ENCODE measurements at regions not wholly inside any gene's neighbourhood (a gene's known extent, or its start where the extent isn't known, plus 50 kb on each side); places are given as distances from the start of the nearest gene placed in this dataset.

GRCh38 chr2:8174641-8175257 is 507.1 kb upstream of the ID2 start:
- no peak overlapping the region for H3K4me3 ChIP-seq (ENCODE audit: low read depth, low read length)
- H3K36me3 ChIP-seq (ENCODE audit: control insufficient read depth in 2 of 2, insufficient read depth in 1 of 2, low read length in 2 of 2), result no peaks in the 10 kb centered on the region
- TF ChIP-seq PRDM1 (tag by site-specific recombination; IDR thresholded peaks at IDR 0.05), result no peak
- no peak for TF ChIP-seq ZNF521 (tag by site-specific recombination; IDR thresholded peaks at IDR 0.05)
- no peak for TF ChIP-seq ZNF184 (tag by site-specific recombination; IDR thresholded peaks at IDR 0.05)
- no peak for TF ChIP-seq ZNF157 (tag by site-specific recombination; IDR thresholded peaks at IDR 0.05)
- TF ChIP-seq ZNF2 (tag by site-specific recombination; IDR thresholded peaks at IDR 0.05), result no peak
- TF ChIP-seq ZNF114 (tag by site-specific recombination; IDR thresholded peaks at IDR 0.05), result no peak
- no peak for TF ChIP-seq ZNF792 (tag by site-specific recombination; IDR thresholded peaks at IDR 0.05)
- TF ChIP-seq ZNF501 (tag by site-specific recombination; IDR thresholded peaks at IDR 0.05), result no peak
- no peak for TF ChIP-seq ZNF580 (tag by site-specific recombination; IDR thresholded peaks at IDR 0.05)
- no peak for TF ChIP-seq ZNF518A (tag by site-specific recombination; conservative IDR thresholded peaks at IDR 0.05; ENCODE audit: low read depth)
- no peak for TF ChIP-seq ZNF610 (tag by site-specific recombination; IDR thresholded peaks at IDR 0.05; ENCODE audit: borderline replicate concordance)
- TF ChIP-seq ZNF654 (tag by site-specific recombination; IDR thresholded peaks at IDR 0.05; ENCODE audit: low read depth), result no peak
- TF ChIP-seq ZNF548 (tag by site-specific recombination; IDR thresholded peaks at IDR 0.05), result no peak
- no peak for TF ChIP-seq ZBTB6 (tag by site-specific recombination; IDR thresholded peaks at IDR 0.05)
- no peak for TF ChIP-seq ZBTB44 (tag by site-specific recombination; IDR thresholded peaks at IDR 0.05)
- TF ChIP-seq ZBTB21 (tag by site-specific recombination; IDR thresholded peaks at IDR 0.05), result no peak
- POLR2A ChIA-PET, result no interaction called here
- H3K4me1 ChIP-seq (ENCODE audit: control insufficient read depth, insufficient read depth, low read length), result no peaks in the 10 kb centered on the region
- CTCF ChIA-PET, result no interaction called here
- H3K9me3 ChIP-seq (ENCODE audit: control insufficient read depth, insufficient read depth, low read depth, low read length), result no peaks in the 10 kb centered on the region
- H3K27ac ChIP-seq (ENCODE audit: extremely low read depth, low read depth, low read length), result no peak overlapping the region

GRCh38 chr2:8176887-8177286 is 505.0 kb upstream of the ID2 start:
- POLR2A ChIA-PET, result no interaction called here
- CTCF ChIA-PET, result interaction anchor here (0.6 kb wide), 1 partner anchor 171 kb away, joined by 3 read pairs; no protein-coding TSS in a partner anchor
- Histone ChIP-seq H3K4me3 (ENCODE audit: low read depth, low read length) (no peak overlapping the region), H3K36me3 (ENCODE audit: control insufficient read depth in 2 of 2, insufficient read depth in 1 of 2, low read length in 2 of 2) (no peaks in the 10 kb centered on the region), H3K27ac (ENCODE audit: extremely low read depth, low read depth, low read length) (no peak overlapping the region), H3K9me3 (ENCODE audit: control insufficient read depth, insufficient read depth, low read depth, low read length) (no peaks in the 10 kb centered on the region), H3K4me1 (ENCODE audit: control insufficient read depth, insufficient read depth, low read length) (no peaks in the 10 kb centered on the region)
- TF ChIP-seq ZNF391 (tag by site-specific recombination; IDR thresholded peaks at IDR 0.05; ENCODE audit: borderline replicate concordance, low read depth) (no peak), YY1 (tag by site-specific recombination; IDR thresholded peaks at IDR 0.05) (no peak)
